Naive thymus-derived CD4-positive, alpha-beta T cell (primary cell): ENCODE measurements at regions not wholly inside any gene's neighbourhood (a gene's known extent, or its start where the extent isn't known, plus 50 kb on each side); places are given as distances from the start of the nearest gene placed in this dataset.

Source experiments
- ATAC-seq: fragments of 150-1000 bp; cut with Tn5 transposase; 2 replicates; pipeline ENCODE4 v1.10.0; 2021; ENCODE audit warnings: mild to moderate bottlenecking, moderate library complexity
- CTCF ChIA-PET: fragments of 350-600 bp; sonication (Branson Sonifier 250); formaldehyde crosslinking; loops from one replicate; lab custom pipeline; 2021; ENCODE audit warnings: antibody characterized with exemption; lab: Charles Lee
- POLR2A ChIA-PET: fragments of 350-600 bp; sonication (Branson Sonifier 250); formaldehyde crosslinking; loops from one replicate; lab custom pipeline; 2021; ENCODE audit warnings: antibody characterized with exemption, inconsistent platforms; lab: Charles Lee
- DNase-seq, 9 donors: peaks; one replicate each; pipeline versions ENCODE4 v3.0.0 to v3.0.0-alpha.2; 2020 to 2022; ENCODE audit warnings: mixed read lengths in 1 of 9
- H3K27ac ChIP-seq: one replicate; pipeline ENCODE4 v1.7.0; 2013; ENCODE audit warnings: mild to moderate bottlenecking, low read depth, low read length, moderate library complexity
- H3K27me3 ChIP-seq, 2 donors: one replicate each; pipeline ENCODE4 v1.7.0; 2013; ENCODE audit warnings: low read length in 2 of 2, mild to moderate bottlenecking in 2 of 2, moderate library complexity in 2 of 2; ENCODE audit not compliant: control insufficient read depth in 2 of 2, insufficient read depth in 2 of 2
- H3K36me3 ChIP-seq, 3 experiments: 1 replicate in 2 of 3; 2 replicates in 1 of 3; pipeline ENCODE4 v1.7.0; 2013; ENCODE audit warnings: low read length in 3 of 3, mild to moderate bottlenecking in 3 of 3, moderate library complexity in 1 of 3; ENCODE audit not compliant: insufficient read depth in 3 of 3, control insufficient read depth in 2 of 3
- H3K4me1 ChIP-seq, 2 donors: one replicate each; pipeline ENCODE4 v1.7.0; 2013; ENCODE audit warnings: low read length in 2 of 2, mild to moderate bottlenecking in 2 of 2, moderate library complexity in 1 of 2; ENCODE audit not compliant: control insufficient read depth in 2 of 2, insufficient read depth in 2 of 2
- H3K4me3 ChIP-seq: 2 replicates; pipeline ENCODE4 v1.7.0; 2013; ENCODE audit warnings: mild to moderate bottlenecking, low read length
- H3K9me3 ChIP-seq, 3 experiments: 1 replicate in 2 of 3; 2 replicates in 1 of 3; pipeline ENCODE4 v1.7.0; 2013; ENCODE audit warnings: low read length in 3 of 3; ENCODE audit not compliant: control insufficient read depth in 2 of 3
- H3K27ac Mint-ChIP-seq, 9 donors: one replicate each; pipeline ENCODE4 v1.8.0; 2020 to 2022; ENCODE audit warnings: mixed read lengths in 9 of 9, mild to moderate bottlenecking in 8 of 9, moderate library complexity in 5 of 9, inconsistent platforms in 2 of 9
- H3K27me3 Mint-ChIP-seq, 5 donors: one replicate each; pipeline ENCODE4 v1.8.0; 2021 to 2022; ENCODE audit warnings: mixed read lengths in 5 of 5, mild to moderate bottlenecking in 1 of 5
- H3K36me3 Mint-ChIP-seq, 5 donors: one replicate each; pipeline ENCODE4 v1.8.0; 2020 to 2022; ENCODE audit warnings: mixed read lengths in 5 of 5, mild to moderate bottlenecking in 3 of 5, inconsistent platforms in 1 of 5
- H3K4me1 Mint-ChIP-seq, 7 donors: one replicate each; pipeline ENCODE4 v1.8.0; 2020 to 2022; ENCODE audit warnings: mixed read lengths in 7 of 7, mild to moderate bottlenecking in 3 of 7, inconsistent platforms in 1 of 7
- H3K4me3 Mint-ChIP-seq, 10 donors: one replicate each; pipeline ENCODE4 v1.8.0; 2020 to 2022; ENCODE audit warnings: mild to moderate bottlenecking in 10 of 10, mixed read lengths in 10 of 10, moderate library complexity in 6 of 10, inconsistent platforms in 2 of 10
- H3K9me3 Mint-ChIP-seq, 11 donors: one replicate each; pipeline ENCODE4 v1.8.0; 2020 to 2022; ENCODE audit warnings: mixed read lengths in 11 of 11, mild to moderate bottlenecking in 4 of 11, inconsistent platforms in 1 of 11, moderate library complexity in 1 of 11
- intact Hi-C, 2 donors: fragments of 100-400 bp; cut with micrococcal nuclease; formaldehyde crosslinking; loops; one replicate each; pipeline ENCODE4 v1.15.1; 2023

GRCh38 chr18:62629031-62629430 lies 86.3 kb upstream of the PHLPP1 start:
- no peak overlapping the region for H3K27ac ChIP-seq
- no peak overlapping the region for H3K4me3 ChIP-seq
- DNase-seq, result no peak
- Mint-ChIP-seq H3K27ac (no peak overlapping the region), H3K4me3 (no peak overlapping the region), H3K36me3 (no peaks in the 10 kb centered on the region), H3K9me3 (no peaks in the 10 kb centered on the region), H3K27me3 (peaks cover 2 to 13% (median 4%) of the 10 kb centered on the region in 5 donors), H3K4me1 (no peaks in the 10 kb centered on the region)
- H3K4me1 ChIP-seq, result no peaks in the 10 kb centered on the region
- H3K9me3 ChIP-seq, result no peaks in the 10 kb centered on the region
- H3K36me3 ChIP-seq, result no peaks in the 10 kb centered on the region
- CTCF ChIA-PET, result no interaction called here
- no peaks in the 10 kb centered on the region for H3K27me3 ChIP-seq
- intact Hi-C loops, result no loop called here
- POLR2A ChIA-PET, result no interaction called here
- ATAC-seq, result no peak

DNA sequence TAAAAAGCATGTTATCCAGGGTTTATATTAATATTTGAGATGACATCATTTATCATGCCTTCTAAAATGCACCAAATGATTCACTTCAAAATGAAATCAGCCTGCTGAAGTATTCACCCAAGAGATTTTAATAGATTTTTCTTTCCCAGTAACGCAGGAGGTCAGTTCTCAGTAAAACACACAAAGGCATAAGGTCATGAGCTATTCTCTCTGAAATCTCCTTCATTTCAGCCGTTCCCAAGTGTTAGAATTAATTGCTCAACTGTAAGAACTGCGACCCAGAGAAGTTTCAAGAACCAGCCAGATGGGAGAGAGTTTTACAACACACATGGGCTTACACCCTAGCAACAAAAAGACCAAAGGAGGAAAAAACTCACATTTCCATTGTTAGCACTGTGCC lies 84.2 kb upstream of the PHLPP1 start:
- no peaks in the 10 kb centered on the region for H3K9me3 Mint-ChIP-seq
- ATAC-seq (no peak), DNase-seq (no peak)
- ChIA-PET POLR2A (no interaction called here), CTCF (no interaction called here)
- peaks cover 7 to 27% (median 14%) of the 10 kb centered on the region in 5 donors for H3K27me3 Mint-ChIP-seq
- no peaks in the 10 kb centered on the region for H3K4me1 Mint-ChIP-seq
- Histone ChIP-seq H3K27me3 (no peaks in the 10 kb centered on the region), H3K36me3 (no peaks in the 10 kb centered on the region), H3K27ac (no peak overlapping the region), H3K9me3 (no peaks in the 10 kb centered on the region), H3K4me3 (no peak overlapping the region), H3K4me1 (no peaks in the 10 kb centered on the region)
- intact Hi-C loops, result no loop called here
- H3K36me3 Mint-ChIP-seq, result no peaks in the 10 kb centered on the region
- no peak overlapping the region for H3K4me3 Mint-ChIP-seq
- H3K27ac Mint-ChIP-seq, result no peak overlapping the region

- no peak overlapping the region for H3K4me3 Mint-ChIP-seq
- H3K27me3 Mint-ChIP-seq, result peaks cover 11 to 27% (median 14%) of the 10 kb centered on the region in 5 donors
- peaks cover 0 to 4% (median 0%) of the 10 kb centered on the region in 7 donors for H3K4me1 Mint-ChIP-seq
- no peaks in the 10 kb centered on the region for H3K4me1 ChIP-seq
- POLR2A ChIA-PET, result no interaction called here
- no peaks in the 10 kb centered on the region for H3K9me3 ChIP-seq
- ATAC-seq (no peak), DNase-seq (no peak)
- no peak overlapping the region for H3K27ac ChIP-seq
- no peak overlapping the region for H3K27ac Mint-ChIP-seq
- no peaks in the 10 kb centered on the region for H3K9me3 Mint-ChIP-seq
- no peak overlapping the region for H3K4me3 ChIP-seq
- intact Hi-C loops, result no loop called here
- H3K36me3 ChIP-seq, result no peaks in the 10 kb centered on the region
- CTCF ChIA-PET, result no interaction called here
- no peaks in the 10 kb centered on the region for H3K27me3 ChIP-seq
- H3K36me3 Mint-ChIP-seq, result no peaks in the 10 kb centered on the region
Observed at GRCh38 chr18:62632788-62633455, 82.4 kb upstream of the PHLPP1 start.

- no peaks in the 10 kb centered on the region for H3K9me3 ChIP-seq
- H3K36me3 ChIP-seq, result no peaks in the 10 kb centered on the region
- no peak for ATAC-seq
- Mint-ChIP-seq H3K4me3 (no peak overlapping the region), H3K36me3 (no peaks in the 10 kb centered on the region), H3K9me3 (no peaks in the 10 kb centered on the region), H3K4me1 (peaks cover 0 to 14% (median 0%) of the 10 kb centered on the region in 7 donors), H3K27ac (no peak overlapping the region), H3K27me3 (peaks cover 13 to 30% (median 24%) of the 10 kb centered on the region in 5 donors)
- DNase-seq, result no peak
- CTCF ChIA-PET, result no interaction called here
- no peaks in the 10 kb centered on the region for H3K27me3 ChIP-seq
- POLR2A ChIA-PET, result no interaction called here
- H3K4me3 ChIP-seq, result no peak overlapping the region
- intact Hi-C loops, result no loop called here
- H3K4me1 ChIP-seq, result no peaks in the 10 kb centered on the region
- no peak overlapping the region for H3K27ac ChIP-seq
Observed at GRCh38 chr18:62634458-62634857, 80.9 kb upstream of the PHLPP1 start.

DNA sequence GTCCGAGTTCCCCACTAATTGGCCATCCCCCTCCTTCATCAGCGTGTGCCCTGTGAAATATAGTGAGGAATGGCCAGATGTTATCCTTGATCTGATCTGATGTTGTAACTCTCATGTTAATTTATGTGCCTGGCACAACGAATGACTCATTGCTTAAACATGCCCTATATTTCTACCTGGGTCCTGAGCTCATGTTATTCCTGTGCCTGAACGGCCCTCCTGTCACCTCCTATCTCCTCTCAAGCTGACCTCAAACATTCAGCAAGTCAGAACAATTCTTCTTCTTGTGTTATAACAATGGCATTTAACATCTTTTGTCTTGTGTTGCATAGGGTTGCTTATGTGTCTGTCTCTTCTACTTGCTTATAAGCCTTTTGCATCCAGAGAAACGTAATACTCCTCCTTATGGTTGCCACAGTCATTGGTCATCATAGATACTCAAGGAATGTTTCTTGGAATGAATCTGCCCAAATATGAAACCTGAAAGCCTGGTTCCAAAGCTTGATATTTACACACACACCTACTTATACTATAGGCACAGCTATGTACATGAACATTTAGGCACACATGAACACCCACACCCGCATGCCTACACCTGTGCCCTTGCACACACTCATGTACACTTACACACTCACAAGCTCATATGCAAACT lies 80.2 kb upstream of the PHLPP1 start:
- Mint-ChIP-seq H3K4me3 (no peak overlapping the region), H3K27me3 (peaks cover 13 to 30% (median 24%) of the 10 kb centered on the region in 5 donors), H3K9me3 (no peaks in the 10 kb centered on the region), H3K4me1 (peaks cover 0 to 14% (median 0%) of the 10 kb centered on the region in 7 donors), H3K36me3 (no peaks in the 10 kb centered on the region), H3K27ac (no peak overlapping the region)
- no peaks in the 10 kb centered on the region for H3K4me1 ChIP-seq
- no peaks in the 10 kb centered on the region for H3K9me3 ChIP-seq
- no peak overlapping the region for H3K27ac ChIP-seq
- ATAC-seq, result no peak
- DNase-seq, result no peak
- H3K4me3 ChIP-seq, result no peak overlapping the region
- H3K27me3 ChIP-seq, result no peaks in the 10 kb centered on the region
- CTCF ChIA-PET, result interaction anchor here (0.6 to 1.0 kb wide), 2 partner anchors 213 to 226 kb away, joined by 3 read pairs; no protein-coding TSS in a partner anchor
- intact Hi-C loops, result no loop called here
- H3K36me3 ChIP-seq, result no peaks in the 10 kb centered on the region
- POLR2A ChIA-PET, result no interaction called here

DNA sequence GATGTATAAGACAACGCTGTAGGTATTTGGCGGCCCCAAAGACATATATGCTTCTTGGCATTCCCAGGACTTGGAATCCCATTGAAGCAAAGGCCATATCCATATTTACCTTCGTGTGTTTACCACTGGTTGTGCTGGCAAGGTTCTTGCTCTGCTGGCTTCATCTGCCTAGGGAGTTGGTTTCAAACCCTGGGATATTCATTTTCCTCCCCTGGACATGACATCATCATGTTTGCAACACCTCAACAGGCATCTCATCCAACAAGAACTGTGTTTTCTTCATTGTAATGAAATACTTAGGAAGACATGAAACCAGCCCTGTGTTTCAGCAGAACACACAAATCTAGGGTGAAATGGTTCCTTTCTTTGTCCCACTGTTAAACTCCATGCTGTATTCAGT lies 77.9 kb upstream of the PHLPP1 start:
- DNase-seq, result no peak
- H3K4me3 ChIP-seq, result no peak overlapping the region
- H3K27me3 ChIP-seq, result no peaks in the 10 kb centered on the region
- intact Hi-C loops, result no loop called here
- Mint-ChIP-seq H3K9me3 (no peaks in the 10 kb centered on the region), H3K36me3 (no peaks in the 10 kb centered on the region), H3K27ac (no peak overlapping the region), H3K4me1 (peaks cover 0 to 14% (median 0%) of the 10 kb centered on the region in 7 donors), H3K27me3 (peaks cover 18 to 30% (median 24%) of the 10 kb centered on the region in 5 donors), H3K4me3 (no peak overlapping the region)
- no peaks in the 10 kb centered on the region for H3K9me3 ChIP-seq
- ChIA-PET POLR2A (no interaction called here), CTCF (no interaction called here)
- H3K4me1 ChIP-seq, result no peaks in the 10 kb centered on the region
- no peaks in the 10 kb centered on the region for H3K36me3 ChIP-seq
- H3K27ac ChIP-seq, result no peak overlapping the region
- ATAC-seq, result no peak
